OCI-LY7 (cell line): ENCODE measurements at regions not wholly inside any gene's neighbourhood (a gene's known extent, or its start where the extent isn't known, plus 50 kb on each side); places are given as distances from the start of the nearest gene placed in this dataset.

Experiments
- BruUV-seq: library from RNA; stranded (reverse); fragments of 400-500 nt; replicated peaks from 2 replicates; lab custom pipeline; 2021; lab: Mats Ljungman, UMichigan
- CTCF ChIA-PET: fragments of 300-600 bp; sonication (Branson Sonifier 250); formaldehyde crosslinking; loops from one replicate; lab custom pipeline; 2022; ENCODE audit warnings: antibody characterized with exemption; ENCODE audit not compliant: unreplicated experiment; lab: Charles Lee
- POLR2A ChIA-PET: fragments of 300-600 bp; sonication (Branson Sonifier 250); formaldehyde crosslinking; loops from one replicate; lab custom pipeline; 2022; ENCODE audit warnings: antibody characterized with exemption; lab: Charles Lee
- DNase-seq: peaks from one replicate; pipeline ENCODE4 v3.0.0-alpha.2; 2015; ENCODE audit warnings: low spot score
- H2AFZ ChIP-seq: fragments of 200-600 bp; sonication (generic), shearing (Covaris generic); 2 replicates; pipeline ENCODE4 v1.6.1; 2014; ENCODE audit warnings: mild to moderate bottlenecking, antibody characterized with exemption, low read length, moderate library complexity
- H3K27ac ChIP-seq: fragments of 200-600 bp; sonication (generic); 2 replicates; pipeline ENCODE4 v1.5.1; 2014; ENCODE audit warnings: mixed run types, low read depth, mild to moderate bottlenecking, moderate library complexity, low read length, inconsistent platforms; ENCODE audit not compliant: poor library complexity, severe bottlenecking
- H3K36me3 ChIP-seq: fragments of 200-600 bp; sonication (generic); 2 replicates; pipeline ENCODE4 v1.6.1; 2014; ENCODE audit warnings: mild to moderate bottlenecking, antibody characterized with exemption, low read length, moderate library complexity, mixed read lengths; ENCODE audit not compliant: insufficient read depth
- H3K4me1 ChIP-seq: fragments of 200-600 bp; sonication (generic); 2 replicates; pipeline ENCODE4 v1.5.1; 2014; ENCODE audit warnings: mild to moderate bottlenecking, low read length; ENCODE audit not compliant: insufficient read depth, poor library complexity, severe bottlenecking
- H3K4me2 ChIP-seq: fragments of 200-600 bp; sonication (generic); 2 replicates; pipeline ENCODE4 v1.6.1; 2014; ENCODE audit warnings: mild to moderate bottlenecking, low read length
- H3K4me3 ChIP-seq: fragments of 200-600 bp; sonication (generic); 2 replicates; pipeline ENCODE4 v1.5.1; 2014; ENCODE audit warnings: mild to moderate bottlenecking, low read depth, low read length; ENCODE audit not compliant: poor library complexity, severe bottlenecking
- H3K79me2 ChIP-seq: fragments of 200-600 bp; sonication (generic); 2 replicates; pipeline ENCODE4 v1.6.1; 2016; ENCODE audit warnings: low read depth, mild to moderate bottlenecking, low read length, moderate library complexity, mixed read lengths; ENCODE audit not compliant: insufficient read depth
- H3K9me2 ChIP-seq: fragments of 200-600 bp; sonication (generic); 2 replicates; pipeline ENCODE4 v1.6.1; 2016; ENCODE audit warnings: mild to moderate bottlenecking, low read length, mixed read lengths; ENCODE audit not compliant: insufficient read depth
- H3K9me3 ChIP-seq: fragments of 200-600 bp; sonication (generic); 2 replicates; pipeline ENCODE4 v1.6.1; 2014; ENCODE audit warnings: mild to moderate bottlenecking, mixed run types, low read length, mixed read lengths
- H4K20me1 ChIP-seq: fragments of 200-600 bp; sonication (generic); 2 replicates; pipeline ENCODE4 v1.6.1; 2014; ENCODE audit warnings: mild to moderate bottlenecking, antibody characterized with exemption, low read length, moderate library complexity, mixed read lengths; ENCODE audit not compliant: insufficient read depth
- EZH2phosphoT487 ChIP-seq: fragments of 200-600 bp; sonication (generic); IDR thresholded peaks from 2 replicates; pipeline ENCODE4 v1.6.1; 2018; ENCODE audit warnings: low read depth, borderline replicate concordance, mild to moderate bottlenecking, mixed run types, antibody characterized with exemption, low read length, moderate library complexity, mixed read lengths
- intact Hi-C: fragments of 100-400 bp; cut with micrococcal nuclease; formaldehyde crosslinking; loops from one replicate; pipeline ENCODE4 v1.10.0; 2022; ENCODE audit not compliant: unreplicated experiment
- TF ChIP-seq, protein P1 (sequence below): fragments of 200-600 bp; sonication (generic); conservative IDR thresholded peaks from 2 replicates; pipeline ENCODE4 v1.5.1; 2014; ENCODE audit warnings: mild to moderate bottlenecking, antibody characterized with exemption, low read length, moderate library complexity, mixed read lengths

GRCh38 chr15:26084771-26085170 is 221.6 kb upstream of the ATP10A start:
- H3K9me3 ChIP-seq: no peaks in the 10 kb centered on the region
- H3K36me3 ChIP-seq: no peaks in the 10 kb centered on the region
- intact Hi-C loops: no loop called here
- no peak for DNase-seq
- no peak overlapping the region for H3K27ac ChIP-seq
- H3K4me3 ChIP-seq: no peak overlapping the region
- no peaks in the 10 kb centered on the region for H3K9me2 ChIP-seq
- no peak overlapping the region; the same call in 1 of the 2 replicates for H2AFZ ChIP-seq
- BruUV-seq: no TSS peak
- ChIA-PET POLR2A (no interaction called here), CTCF (no interaction called here)
- H3K79me2 ChIP-seq: no peaks in the 10 kb centered on the region
- TF ChIP-seq EZH2phosphoT487: no peak
- TF ChIP-seq, protein P1, sequence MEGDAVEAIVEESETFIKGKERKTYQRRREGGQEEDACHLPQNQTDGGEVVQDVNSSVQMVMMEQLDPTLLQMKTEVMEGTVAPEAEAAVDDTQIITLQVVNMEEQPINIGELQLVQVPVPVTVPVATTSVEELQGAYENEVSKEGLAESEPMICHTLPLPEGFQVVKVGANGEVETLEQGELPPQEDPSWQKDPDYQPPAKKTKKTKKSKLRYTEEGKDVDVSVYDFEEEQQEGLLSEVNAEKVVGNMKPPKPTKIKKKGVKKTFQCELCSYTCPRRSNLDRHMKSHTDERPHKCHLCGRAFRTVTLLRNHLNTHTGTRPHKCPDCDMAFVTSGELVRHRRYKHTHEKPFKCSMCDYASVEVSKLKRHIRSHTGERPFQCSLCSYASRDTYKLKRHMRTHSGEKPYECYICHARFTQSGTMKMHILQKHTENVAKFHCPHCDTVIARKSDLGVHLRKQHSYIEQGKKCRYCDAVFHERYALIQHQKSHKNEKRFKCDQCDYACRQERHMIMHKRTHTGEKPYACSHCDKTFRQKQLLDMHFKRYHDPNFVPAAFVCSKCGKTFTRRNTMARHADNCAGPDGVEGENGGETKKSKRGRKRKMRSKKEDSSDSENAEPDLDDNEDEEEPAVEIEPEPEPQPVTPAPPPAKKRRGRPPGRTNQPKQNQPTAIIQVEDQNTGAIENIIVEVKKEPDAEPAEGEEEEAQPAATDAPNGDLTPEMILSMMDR: no peak
- no peaks in the 10 kb centered on the region for H4K20me1 ChIP-seq
- H3K4me2 ChIP-seq: no peak overlapping the region
- H3K4me1 ChIP-seq: peaks cover 16% of the 10 kb centered on the region

GRCh38 chr15:26083896-26084295 is 220.8 kb upstream of the ATP10A start:
- no peaks in the 10 kb centered on the region for H3K9me2 ChIP-seq
- H3K79me2 ChIP-seq: no peaks in the 10 kb centered on the region
- no peaks in the 10 kb centered on the region for H3K36me3 ChIP-seq
- H2AFZ ChIP-seq: peak overlapping the region; percentile 68; the same call in 1 of the 2 replicates
- H3K4me3 ChIP-seq: no peak overlapping the region
- H3K27ac ChIP-seq: no peak overlapping the region
- peak; percentile 26 for DNase-seq
- H3K4me2 ChIP-seq: no peak overlapping the region; the same call in 1 of the 2 replicates
- H3K9me3 ChIP-seq: no peaks in the 10 kb centered on the region
- ChIA-PET POLR2A (interaction anchor here (1.3 kb wide), 1 partner anchor 15 kb away, joined by 3 read pairs; no protein-coding TSS in a partner anchor), CTCF (no interaction called here)
- TF ChIP-seq, protein P1: no peak
- TF ChIP-seq EZH2phosphoT487: no peak
- no peaks in the 10 kb centered on the region for H4K20me1 ChIP-seq
- intact Hi-C loops: loop anchor here (2.0 kb wide), 2 partner anchors 137 to 145 kb away; no protein-coding TSS in a partner anchor
- no TSS peak for BruUV-seq
- peaks cover 16% of the 10 kb centered on the region for H3K4me1 ChIP-seq

- H3K4me2 ChIP-seq: peak overlapping the region; percentile 58; the same call in 1 of the 2 replicates
- TF ChIP-seq, protein P1: no peak
- TF ChIP-seq EZH2phosphoT487: no peak
- no peak for DNase-seq
- H3K4me1 ChIP-seq: peaks cover 16% of the 10 kb centered on the region
- H3K4me3 ChIP-seq: no peak overlapping the region
- CTCF ChIA-PET: no interaction called here
- H3K79me2 ChIP-seq: no peaks in the 10 kb centered on the region
- H2AFZ ChIP-seq: peak overlapping the region; percentile 68; the same call in 1 of the 2 replicates
- H3K9me2 ChIP-seq: no peaks in the 10 kb centered on the region
- intact Hi-C loops: loop anchor here (2.0 kb wide), 2 partner anchors 137 to 145 kb away; no protein-coding TSS in a partner anchor
- H3K9me3 ChIP-seq: no peaks in the 10 kb centered on the region
- H3K36me3 ChIP-seq: no peaks in the 10 kb centered on the region
- POLR2A ChIA-PET: interaction anchor here (1.3 to 1.6 kb wide), 2 partner anchors 10 to 15 kb away, joined by 3 to 4 read pairs; no protein-coding TSS in a partner anchor
- H3K27ac ChIP-seq: no peak overlapping the region
- no peaks in the 10 kb centered on the region for H4K20me1 ChIP-seq
- no TSS peak for BruUV-seq
Measured at GRCh38 chr15:26083457-26083856, 220.3 kb upstream of the ATP10A start.
